ENCODE measurements at regions not wholly inside any gene's neighbourhood (a gene's known extent, or its start where the extent isn't known, plus 50 kb on each side); places are given as distances from the start of the nearest gene placed in this dataset.

DNA sequence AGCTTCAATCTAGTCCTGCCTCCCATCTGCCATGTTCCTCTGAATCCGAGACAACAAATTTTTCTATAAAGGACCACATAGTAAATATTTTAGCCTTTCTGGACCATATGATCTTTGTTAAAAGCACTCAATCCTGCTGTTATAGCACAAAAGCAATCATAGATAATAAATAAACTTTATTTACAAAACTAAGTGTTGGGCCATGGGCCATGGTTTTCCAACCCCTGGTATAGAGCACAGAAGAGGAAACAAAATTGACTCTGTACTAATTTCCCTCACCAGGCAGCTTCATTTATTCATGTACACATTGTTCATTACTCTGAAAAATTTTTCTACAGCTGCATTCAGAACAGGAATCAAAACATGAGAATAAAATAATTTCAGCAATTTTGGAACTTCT, 288.9 kb downstream of the AGTPBP1 start:
- TF ChIP-seq, protein P1, sequence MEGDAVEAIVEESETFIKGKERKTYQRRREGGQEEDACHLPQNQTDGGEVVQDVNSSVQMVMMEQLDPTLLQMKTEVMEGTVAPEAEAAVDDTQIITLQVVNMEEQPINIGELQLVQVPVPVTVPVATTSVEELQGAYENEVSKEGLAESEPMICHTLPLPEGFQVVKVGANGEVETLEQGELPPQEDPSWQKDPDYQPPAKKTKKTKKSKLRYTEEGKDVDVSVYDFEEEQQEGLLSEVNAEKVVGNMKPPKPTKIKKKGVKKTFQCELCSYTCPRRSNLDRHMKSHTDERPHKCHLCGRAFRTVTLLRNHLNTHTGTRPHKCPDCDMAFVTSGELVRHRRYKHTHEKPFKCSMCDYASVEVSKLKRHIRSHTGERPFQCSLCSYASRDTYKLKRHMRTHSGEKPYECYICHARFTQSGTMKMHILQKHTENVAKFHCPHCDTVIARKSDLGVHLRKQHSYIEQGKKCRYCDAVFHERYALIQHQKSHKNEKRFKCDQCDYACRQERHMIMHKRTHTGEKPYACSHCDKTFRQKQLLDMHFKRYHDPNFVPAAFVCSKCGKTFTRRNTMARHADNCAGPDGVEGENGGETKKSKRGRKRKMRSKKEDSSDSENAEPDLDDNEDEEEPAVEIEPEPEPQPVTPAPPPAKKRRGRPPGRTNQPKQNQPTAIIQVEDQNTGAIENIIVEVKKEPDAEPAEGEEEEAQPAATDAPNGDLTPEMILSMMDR (IDR thresholded peaks at IDR 0.05): no peak
- TF ChIP-seq POLR2AphosphoS5 (IDR thresholded peaks at IDR 0.05) (no peak), POLR2A (IDR thresholded peaks at IDR 0.05) (no peak), EP300 (IDR thresholded peaks at IDR 0.05; ENCODE audit: low read depth) (no peak)

Measured in transverse colon (tissue), 4 donors.